EL (cell line): ENCODE measurements at regions not wholly inside any gene's neighbourhood (a gene's known extent, or its start where the extent isn't known, plus 50 kb on each side); places are given as distances from the start of the nearest gene placed in this dataset.
A peak's percentile ranks its signal among the peaks of the same experiment; 100 is the strongest.

Source experiments
- DNase-seq: peaks from one replicate; pipeline ENCODE4 v3.0.0-alpha.2; 2016

DNA sequence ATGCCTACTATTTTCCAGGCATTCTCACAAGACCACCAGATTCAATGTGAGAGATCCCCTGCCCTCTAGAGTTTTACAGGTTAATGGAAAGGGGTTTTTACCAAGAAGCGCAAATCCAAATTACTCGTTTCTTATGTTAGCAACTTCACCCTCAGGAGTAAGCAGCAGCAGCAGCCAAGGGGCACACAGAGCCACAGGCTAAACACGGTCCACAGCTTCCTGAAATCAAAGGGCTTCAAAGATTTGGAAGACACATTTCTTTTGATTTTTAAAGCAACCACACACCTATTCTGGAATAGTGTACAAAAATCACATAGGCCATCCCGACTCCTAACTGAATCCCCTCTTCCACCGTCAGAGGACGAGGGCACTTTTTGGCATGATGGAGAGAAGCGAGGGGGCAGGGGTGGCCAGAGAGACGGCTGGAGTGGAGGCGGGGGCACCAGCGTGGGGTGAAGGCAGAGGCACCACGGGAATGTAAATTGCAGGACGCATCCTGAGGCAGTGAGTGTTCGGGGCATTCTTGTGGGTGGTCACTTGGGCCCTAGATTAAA is 107.0 kb downstream of the ARF6 start:
- DNase-seq, result no peak

DNA sequence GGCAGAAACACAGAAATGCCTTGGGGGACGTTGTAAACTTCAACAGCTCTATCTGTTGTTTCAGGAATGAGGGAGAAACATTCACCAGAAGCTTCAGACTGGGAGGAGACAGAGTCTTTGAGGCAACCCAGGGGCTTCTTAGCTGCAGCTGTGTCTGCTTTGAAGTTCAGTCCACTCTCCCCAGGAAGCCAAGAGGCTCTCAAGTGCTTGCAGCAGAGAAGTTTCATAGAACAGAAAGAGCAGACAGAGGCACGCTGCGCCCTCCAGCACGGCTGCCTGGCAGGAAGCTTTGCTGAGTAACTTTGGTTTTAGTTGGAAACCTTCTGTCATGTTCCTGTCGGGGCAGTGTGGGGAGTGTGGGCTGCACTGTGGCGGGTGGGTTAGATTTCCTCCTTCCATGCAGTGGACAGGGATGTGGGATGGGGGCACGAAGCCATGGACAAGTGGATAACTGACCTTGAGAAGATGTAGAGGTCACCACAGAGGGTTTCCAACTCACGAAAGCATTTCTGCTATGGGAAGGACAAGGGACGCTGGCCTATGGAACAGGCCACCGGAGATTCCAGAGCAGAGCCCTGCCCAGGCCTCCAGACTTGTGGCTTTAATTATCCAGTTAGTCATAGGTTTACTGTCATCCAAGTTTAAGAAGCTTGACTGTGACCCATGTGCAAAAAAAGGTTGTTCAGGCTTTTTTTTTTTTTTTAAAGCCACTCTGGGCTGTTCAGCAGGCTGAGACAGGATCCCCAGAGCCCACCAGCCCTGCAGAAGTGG is 107.7 kb downstream of the ARF6 start:
- peak; percentile 91 for DNase-seq

DNA sequence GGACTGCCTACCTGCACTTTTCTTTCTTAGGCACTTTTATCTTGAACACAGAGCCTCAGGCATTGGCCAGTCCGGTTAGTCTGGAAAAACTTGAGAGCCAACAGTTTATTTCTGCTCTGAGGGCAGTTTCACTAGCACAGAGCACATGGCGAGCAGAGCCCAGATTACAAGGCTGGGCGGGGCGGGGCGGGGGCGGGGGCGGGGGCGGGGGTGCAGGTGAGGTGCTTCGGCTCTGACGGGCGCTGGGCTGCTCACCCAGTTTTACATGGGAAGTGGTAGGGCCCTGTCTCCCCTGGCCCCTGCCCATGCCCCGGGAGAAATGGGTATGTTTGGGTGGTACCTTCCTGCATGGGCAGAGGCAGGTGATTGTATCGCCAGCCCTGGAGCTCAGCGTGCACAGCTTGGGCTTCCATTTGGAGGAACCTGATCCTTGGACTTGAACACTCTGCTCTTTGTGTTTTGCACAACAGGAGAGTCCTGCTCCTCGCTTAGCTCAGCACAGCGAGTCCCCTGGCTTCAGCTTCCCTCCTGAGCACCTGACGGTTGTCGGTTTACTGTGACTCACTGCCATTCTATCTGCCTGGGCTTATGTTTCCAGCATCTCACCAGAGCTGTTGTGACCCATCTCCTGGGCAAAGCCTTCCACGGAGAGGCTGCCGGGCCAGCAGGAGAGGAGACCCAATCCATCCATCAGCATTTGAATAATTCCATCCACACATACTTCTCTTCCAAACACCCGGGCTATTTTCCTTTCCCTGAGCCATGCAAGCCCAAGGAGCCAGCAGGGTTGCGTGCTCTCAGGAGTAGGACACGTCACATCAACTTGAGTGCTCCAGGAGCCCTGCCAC is 108.5 kb downstream of the ARF6 start:
- DNase-seq, result peak; percentile 89

DNA sequence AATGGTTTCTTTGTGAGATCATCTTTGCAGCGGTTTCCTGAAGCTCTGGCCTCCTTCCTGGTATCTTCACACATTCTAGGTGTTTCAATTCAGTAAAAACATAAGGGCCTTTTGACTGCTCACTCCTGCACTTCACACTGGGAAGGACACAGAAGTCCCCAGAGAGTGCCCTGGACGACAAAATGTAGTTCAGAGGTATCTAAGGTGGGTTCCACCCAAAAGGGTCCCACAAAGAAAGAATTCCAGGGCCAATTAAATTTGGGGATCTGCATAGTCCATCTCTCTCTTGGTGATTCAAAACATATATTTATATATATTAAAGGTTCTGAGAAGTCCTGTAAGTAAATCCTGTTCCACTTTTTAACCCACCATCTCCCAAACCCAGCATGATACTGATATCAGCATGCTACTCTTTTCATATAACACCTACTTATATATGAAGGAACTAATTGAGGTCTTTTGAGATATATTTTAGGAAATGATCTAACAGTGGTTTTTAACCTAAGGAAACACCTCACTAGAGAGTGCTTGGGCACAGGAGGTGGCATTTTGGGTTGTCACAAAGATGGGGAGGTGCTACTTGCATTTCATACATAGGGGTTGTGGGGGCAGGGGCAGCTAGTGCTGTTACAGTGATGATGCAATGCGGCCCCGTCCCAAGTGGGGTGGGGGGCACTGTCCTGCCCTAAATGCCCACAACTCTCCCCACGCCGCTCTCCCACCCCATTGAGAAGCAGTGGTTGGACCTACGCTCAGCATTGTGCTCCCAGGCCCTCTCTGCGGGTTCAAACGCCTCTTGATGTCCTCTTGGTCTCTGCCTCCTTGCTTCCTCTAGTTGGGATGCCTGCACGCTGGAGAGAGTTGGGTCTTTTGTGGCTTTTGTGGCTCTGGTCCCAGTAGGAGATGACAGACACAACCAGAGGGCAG is 109.4 kb downstream of the ARF6 start:
- DNase-seq, result no peak

DNA sequence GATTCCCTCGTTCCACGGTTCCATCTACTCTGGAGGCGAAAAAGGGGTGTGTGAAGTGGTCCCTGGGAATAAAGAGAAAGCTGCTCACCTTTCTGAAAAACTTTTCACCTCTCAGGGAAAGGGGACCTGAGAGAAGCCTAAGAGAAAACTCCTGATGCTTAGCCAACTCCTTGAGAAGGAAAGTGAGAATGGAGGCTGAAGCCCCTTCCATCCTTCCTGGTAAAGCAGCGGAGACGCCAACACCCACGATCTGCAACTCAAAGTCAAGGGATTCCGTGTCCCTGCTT is 110.0 kb downstream of the ARF6 start:
- no peak for DNase-seq

DNA sequence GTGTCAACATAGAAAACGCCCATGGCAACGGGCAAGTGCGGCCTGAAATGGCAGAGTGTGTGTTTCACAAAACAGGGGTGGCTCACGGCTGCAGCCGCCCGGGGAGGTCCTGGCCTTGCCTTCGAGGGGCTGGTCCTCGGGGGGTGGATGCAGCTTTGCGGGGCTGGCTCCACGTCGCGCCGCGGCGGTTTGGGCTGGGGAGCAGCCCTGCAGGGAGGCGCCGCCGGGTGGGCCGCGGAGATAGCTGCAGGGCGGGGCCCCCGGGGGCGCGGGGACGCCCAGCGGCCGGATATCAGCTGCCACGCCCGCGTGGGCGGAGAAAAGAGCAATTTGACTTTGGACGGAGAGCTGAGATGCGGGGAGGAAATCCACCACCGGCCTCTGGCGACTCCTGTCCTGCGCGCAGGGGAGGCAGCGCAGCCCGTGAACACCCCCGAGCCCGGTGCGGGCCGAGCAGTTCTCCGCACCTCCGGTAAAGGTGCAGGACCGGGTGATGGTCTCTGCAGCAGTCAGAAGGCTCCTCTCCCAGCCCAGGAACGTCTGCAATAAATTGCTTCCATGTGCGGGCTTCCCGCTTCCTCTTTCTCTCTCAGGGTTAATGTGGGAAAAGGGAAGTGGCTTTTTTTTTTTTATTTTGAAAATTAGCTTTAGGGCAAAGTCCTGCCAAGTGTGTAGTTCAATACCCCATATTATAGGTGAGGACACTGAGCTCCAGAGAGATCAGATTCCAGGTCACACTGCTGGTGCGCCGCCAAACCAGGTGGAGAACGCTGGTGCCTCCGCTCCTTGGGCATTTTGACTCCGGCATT is 110.5 kb downstream of the ARF6 start:
- peak; percentile 82 for DNase-seq

DNA sequence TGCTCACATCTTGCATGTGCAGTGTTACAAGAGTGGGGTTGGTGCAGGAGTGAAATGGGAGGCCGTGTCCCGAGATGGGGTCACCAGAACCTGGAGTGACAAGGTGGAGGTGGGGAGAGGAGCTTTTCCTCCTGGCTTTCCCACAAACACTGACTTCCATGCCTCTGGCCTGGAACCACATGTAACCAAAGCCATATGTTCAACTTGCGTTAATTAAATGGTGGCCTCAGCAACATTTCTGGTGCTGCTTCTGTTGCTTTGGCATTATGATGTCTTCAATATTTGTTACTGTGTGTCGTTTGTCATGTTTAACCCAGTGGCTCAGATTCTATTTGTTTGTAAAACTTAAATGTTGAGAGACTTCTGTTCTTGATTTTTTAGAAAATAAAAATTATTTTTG is 110.2 kb downstream of the VCPKMT start:
- no peak for DNase-seq

DNA sequence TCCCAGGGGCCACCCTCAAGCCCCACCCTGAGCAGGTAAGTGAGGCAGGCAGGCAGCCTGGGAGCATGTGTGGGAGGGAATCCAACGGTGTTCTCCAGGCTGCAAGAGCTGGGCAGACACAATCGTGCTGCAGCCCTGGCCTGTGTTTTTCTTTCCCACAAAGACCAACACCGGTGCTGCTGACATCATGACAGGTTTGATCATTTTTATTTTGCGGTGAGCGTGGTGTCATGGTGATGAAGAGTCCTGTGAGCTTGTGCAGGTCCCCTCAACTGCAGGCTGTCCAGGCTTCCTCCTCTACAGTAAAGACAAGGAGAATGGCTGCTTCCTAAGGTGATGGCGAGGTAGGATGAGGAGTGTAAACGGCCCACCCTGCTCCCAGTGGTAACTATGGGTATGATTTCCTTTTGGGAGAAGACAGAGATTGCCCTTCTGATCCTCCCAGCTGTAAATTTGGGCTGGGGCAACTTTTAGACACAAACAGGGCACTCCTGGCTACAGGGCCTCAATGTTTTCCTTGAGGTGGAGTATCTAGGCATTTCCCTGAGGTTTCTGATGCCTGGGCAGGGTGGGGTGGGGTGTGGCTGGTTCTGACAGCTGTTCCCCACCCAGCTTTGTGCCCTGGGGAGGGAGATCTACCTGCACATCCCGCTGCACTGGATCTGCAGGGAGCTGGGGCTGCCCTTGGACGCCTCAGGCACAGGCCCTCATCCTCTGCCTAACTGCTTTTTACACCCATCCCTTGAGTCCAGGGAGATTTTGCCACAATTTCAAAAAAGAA is 109.1 kb downstream of the VCPKMT start:
- DNase-seq, result no peak

DNA sequence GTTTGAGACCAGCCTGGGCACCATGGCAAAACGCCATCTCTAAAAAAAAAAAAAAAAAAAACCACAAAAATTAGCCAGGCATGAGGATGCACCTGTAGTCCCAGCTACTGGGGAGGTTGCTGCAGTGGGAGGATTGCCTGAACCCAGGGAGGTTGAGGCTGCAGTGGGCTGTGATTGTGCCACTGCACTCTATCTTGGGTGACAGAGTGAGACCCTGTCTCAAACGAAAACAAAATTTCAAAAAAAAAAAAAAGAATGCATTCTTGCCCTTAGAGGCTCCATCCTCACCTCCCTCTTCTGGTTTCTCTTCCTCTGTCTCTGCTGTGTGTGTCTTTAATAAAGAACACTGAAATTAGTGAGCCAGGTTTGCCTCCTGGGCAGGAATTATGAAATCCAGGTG is 107.8 kb downstream of the VCPKMT start:
- DNase-seq, result no peak

DNA sequence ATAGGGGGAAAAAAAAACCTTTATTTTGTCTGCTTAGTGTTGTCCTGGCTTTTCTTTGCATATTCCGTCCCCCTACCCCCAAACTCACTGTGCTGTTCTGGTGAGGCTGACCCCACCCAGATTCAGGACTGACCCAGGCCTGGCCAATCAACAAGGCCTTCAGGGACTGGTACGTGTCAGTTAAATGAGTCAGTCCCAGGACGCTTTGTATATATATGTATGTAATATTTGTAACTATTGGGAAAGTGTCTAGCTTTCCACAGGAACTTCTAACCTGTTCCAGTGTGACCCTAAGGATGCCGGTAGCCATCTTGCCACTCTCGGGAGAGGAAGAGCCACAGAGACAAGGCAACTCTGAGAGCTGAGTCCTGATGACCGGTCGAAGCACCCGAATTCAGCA is 107.4 kb downstream of the VCPKMT start:
- DNase-seq, result peak; percentile 44

DNA sequence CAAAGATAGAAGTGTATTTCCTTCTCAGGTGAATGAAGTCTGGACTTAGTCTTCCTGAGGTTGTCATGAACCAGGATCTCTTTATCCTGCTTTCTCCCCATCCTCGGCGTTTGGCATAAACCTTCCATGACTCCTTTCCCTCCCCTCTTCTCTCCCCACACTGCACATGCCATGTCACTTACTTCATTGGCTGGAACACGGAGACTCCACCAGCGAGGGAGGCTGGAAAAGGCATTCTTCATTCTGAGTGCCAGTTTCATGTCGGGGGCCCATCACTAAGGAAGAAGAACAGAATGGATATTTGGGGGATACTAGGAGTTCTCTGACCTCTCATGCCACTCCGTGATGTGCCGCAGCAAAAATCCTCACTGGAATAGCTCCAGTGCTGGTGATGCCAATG is 105.6 kb downstream of the VCPKMT start:
- DNase-seq, result peak; percentile 39

DNA sequence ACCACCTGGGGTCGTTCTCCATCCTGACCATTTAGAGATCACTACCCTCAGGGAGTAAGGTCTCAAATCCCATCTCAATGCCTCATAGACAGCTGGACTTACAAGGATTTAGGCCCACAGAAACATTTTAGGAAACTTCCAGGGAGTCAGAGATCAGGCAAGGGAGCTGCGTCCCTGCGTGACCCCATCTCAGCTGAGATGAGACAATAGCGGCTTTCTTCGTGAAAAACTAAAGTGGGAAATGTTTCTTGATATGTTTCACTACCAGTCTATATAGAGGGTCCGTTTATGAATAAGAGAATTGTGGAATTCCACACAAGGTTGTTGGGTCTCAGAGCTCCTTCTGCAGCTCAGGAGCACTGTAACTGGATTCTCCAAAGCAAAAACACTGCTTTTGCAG is 105.1 kb downstream of the VCPKMT start:
- DNase-seq, result no peak

DNA sequence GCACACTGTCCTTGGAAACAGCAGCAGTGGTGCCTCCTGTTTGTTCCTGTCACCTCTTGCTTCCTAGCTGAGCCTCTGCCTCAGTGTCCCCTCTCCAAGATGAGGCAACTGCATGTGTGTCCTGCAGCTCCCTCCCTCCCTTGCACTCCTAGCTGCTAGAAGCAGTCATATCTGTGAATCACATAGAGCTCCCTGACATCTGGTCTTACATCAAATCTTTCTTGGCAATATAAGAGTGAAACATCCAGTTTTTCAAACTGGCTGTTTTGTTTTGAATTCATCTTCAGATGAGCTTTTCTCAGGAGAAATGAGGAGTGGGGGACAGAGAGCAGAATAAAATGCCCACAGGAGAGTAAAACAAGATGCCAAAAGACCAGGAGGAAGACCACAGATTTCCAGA is 103.7 kb downstream of the VCPKMT start:
- peak; percentile 39 for DNase-seq

DNA sequence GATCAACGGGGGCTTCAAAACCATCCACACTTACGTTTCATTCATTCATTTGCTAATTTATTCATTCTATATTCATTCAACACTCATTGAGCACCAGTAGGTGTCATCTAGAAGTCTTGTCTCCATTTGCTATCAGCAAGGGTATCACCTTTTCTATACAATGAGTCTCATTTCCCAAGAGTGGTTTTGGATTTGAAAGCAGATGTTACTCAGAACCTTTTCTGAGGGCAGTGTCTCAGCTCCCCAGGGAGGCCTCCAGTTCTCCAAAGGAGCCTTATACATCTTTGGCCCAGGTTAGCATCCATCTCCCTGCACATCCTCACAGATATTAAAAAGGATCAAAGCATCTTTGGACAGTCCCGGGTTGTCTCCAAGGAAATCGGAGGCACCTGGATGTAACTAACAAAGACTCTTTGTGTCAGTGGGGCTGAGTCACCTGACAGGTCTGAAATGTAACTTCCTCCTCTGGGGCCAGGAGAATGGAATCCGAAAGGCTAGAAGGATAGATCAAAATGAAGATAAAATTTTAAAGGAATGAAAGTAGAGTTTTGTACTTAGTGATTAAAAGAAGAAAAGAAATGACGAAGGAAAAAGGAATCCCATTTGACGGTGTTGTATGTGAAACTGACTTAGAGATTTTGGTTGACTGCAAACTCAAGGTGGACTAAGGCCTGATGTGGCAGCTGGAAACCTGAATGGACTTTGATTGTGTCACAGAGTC is 103.0 kb downstream of the VCPKMT start:
- DNase-seq, result peak; percentile 57

DNA sequence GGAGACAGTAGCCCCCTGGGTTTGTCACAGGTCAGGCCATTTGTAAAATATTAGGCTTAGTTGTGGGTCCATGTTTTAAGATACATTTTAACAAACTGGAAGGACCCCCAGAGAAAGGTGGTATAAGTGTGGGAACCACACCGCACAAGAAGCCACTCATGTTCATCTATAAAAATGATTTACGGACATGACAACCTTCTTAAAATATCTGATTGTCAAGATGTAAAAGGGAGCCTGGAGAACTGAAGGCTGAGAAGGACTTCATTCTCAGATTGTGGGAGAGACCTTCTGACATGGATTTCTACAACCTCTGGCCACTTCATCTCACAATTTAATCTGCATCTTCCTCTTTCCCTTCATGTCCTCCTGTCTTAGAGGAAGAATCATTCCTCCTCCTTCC is 102.4 kb downstream of the VCPKMT start:
- DNase-seq, result no peak

DNA sequence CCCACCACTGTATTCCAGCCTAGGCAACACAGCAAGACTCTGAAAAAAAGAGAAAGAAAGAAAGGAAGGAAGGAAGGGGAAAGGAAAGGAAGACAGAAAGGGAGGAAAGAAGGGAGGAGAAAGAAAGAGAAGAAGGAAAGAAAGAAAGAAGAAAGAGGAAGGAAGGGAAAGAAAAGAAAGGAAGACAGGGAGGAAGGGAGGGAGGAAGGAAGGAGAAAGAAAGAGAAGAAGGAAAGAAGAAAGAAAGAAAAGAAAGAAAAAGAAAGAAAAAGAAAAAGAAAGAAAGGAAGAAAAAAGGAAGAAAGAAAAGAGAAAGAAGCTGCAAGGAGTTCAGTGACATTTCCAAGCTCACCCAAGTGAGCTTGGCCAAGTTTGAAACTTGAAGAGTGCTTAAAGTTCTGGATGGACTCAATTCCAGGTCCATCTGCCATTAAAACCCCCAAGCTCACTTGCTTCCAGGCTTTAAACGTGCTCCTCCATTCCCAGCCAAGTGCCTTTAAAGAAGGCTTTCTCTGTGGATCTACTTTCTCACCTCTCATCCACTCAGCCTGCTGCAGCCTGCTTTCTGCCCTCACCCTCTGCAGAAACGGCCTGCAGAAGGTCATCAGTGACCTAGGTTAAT is 101.5 kb downstream of the VCPKMT start:
- no peak for DNase-seq

DNA sequence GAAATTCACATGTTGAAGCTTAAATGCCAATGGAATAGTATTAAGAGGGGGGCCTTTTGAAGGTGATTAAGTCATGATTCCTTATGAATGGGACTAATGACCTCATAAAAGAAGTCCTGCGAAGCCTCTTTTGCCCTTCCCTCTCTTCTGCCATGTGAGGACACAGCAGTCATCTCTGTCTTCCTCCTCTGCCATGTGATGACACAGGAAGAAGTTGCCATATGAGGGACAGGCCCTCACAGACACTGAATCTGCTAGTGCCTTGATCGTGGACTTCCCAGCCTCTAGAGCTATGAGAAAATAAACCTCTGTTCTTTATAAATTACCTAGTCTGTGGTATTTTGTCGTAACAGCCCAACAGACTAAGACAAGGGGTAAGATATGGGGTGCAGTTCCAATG is 100.7 kb downstream of the VCPKMT start:
- DNase-seq, result no peak

DNA sequence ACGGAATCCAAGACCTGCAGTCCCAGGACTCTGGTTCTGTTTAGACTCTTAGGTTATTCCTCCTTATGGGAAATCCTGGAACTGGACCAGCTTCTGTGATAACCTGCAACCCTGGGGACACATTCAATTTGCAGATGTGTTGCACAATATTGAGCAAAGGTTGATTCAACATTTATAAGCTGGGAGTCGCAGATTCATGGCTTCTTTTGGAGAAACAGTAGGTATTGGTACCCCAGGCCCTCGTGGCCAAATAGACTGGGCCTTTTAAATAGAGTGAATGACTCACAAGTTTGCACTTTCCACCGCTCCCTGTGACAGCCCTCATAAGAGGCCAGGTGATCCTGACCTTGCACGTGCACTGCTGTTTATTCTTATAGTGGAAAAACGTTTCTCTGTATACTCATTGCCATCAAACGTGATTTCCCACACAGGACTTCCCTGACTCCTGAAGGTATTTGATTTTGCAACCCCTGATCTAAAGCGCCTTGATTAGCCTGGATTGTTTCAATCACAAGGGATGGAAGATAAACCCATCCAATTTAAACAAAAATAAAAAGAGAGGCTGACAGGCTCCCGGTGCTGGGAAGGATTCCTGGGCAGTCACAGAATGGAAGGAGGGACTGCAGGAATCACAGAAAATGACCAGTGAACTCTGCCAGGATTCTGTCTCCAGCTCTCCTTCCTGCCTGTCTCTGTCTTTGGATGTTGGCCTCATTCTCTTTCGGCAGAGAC is 98.0 kb downstream of the VCPKMT start:
- DNase-seq, result no peak

DNA sequence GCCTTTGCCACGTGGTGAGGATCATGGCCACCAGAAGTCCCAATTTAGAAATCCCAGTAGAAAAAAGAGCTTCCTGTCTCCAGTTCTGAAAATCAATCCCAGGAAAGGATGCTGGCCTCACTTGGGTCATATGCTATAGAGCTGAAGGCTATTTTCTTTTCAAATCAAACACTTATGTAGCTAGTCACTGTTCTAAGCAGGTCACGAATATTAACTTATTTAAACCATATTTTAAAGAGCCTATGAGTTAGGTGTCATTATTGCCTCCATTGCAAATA is 97.5 kb downstream of the VCPKMT start:
- DNase-seq, result no peak

DNA sequence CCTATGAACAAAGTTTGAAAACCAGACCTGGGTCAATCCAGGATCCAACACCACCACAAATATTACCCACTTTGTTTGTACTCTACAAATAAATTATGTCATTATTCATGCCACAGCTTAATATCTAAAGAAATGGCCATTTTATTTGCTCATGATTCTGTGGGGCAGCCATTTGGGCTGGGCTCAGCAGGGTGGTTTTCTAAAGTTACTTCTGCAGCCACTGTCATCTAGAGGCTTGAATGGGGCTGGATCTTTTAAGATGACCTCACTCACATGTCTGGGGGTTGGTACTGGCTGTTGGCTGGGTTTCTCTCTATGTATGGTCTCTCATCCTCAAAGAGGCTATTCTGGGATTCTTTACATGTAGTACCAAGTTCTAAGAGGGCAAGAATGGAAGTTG is 96.2 kb downstream of the VCPKMT start:
- DNase-seq, result no peak
